Fibroblast of lung (primary cell): ENCODE measurements at regions not wholly inside any gene's neighbourhood (a gene's known extent, or its start where the extent isn't known, plus 50 kb on each side); places are given as distances from the start of the nearest gene placed in this dataset.
"Not testable (repeated sequence)": the region's sequence is repeated elsewhere in the genome, so short reads cannot be mapped to it uniquely, and the experiment has no call there.

Source experiments
- DNase-seq, 2 donors: peaks; one replicate each; pipeline versions ENCODE4 v3.0.0 to v3.0.0-alpha.2; 2010; ENCODE audit warnings: low read depth in 2 of 2
- H2AFZ ChIP-seq: 2 replicates; pipeline ENCODE4 v1.5.1; 2012; ENCODE audit warnings: low read length, control low read depth, inconsistent platforms
- H3K27ac ChIP-seq: 2 replicates; pipeline ENCODE4 v1.5.1; 2011; ENCODE audit warnings: low read length, control low read depth; ENCODE audit not compliant: insufficient read depth
- H3K27me3 ChIP-seq: 2 replicates; pipeline ENCODE4 v1.5.1; 2011; ENCODE audit warnings: mild to moderate bottlenecking, low read length; ENCODE audit not compliant: control insufficient read depth, insufficient read depth
- H3K36me3 ChIP-seq: 2 replicates; pipeline ENCODE4 v1.5.1; 2011; ENCODE audit warnings: low read length; ENCODE audit not compliant: control insufficient read depth, insufficient read depth
- H3K4me1 ChIP-seq: 2 replicates; pipeline ENCODE4 v1.5.1; 2011; ENCODE audit warnings: low read length; ENCODE audit not compliant: control insufficient read depth, insufficient read depth; ENCODE audit errors: extremely low read depth
- H3K4me2 ChIP-seq: 2 replicates; pipeline ENCODE4 v1.5.1; 2011; ENCODE audit warnings: low read length, control low read depth; ENCODE audit not compliant: insufficient read depth; ENCODE audit errors: extremely low read depth
- H3K4me3 ChIP-seq, 4 experiments: fragments of 200-600 bp in 1 of 4; sonication (generic) in 1 of 4; replicated peaks in 1 of 4; 2 replicates each; pipeline ENCODE4 v1.5.1; 2011 to 2016; ENCODE audit warnings: low read length in 4 of 4, low read depth in 3 of 4, mild to moderate bottlenecking in 3 of 4, control low read depth in 2 of 4, inconsistent platforms in 1 of 4, mixed read lengths in 1 of 4; ENCODE audit not compliant: insufficient read depth in 1 of 4; ENCODE audit errors: control extremely low read depth in 1 of 4
- H3K79me2 ChIP-seq: 2 replicates; pipeline ENCODE4 v1.5.1; 2012; ENCODE audit warnings: mild to moderate bottlenecking, low read length, inconsistent platforms; ENCODE audit not compliant: control insufficient read depth, insufficient read depth
- H3K9ac ChIP-seq: 2 replicates; pipeline ENCODE4 v1.5.1; 2011; ENCODE audit warnings: mild to moderate bottlenecking, low read length, control low read depth; ENCODE audit not compliant: insufficient read depth
- H3K9me3 ChIP-seq: 2 replicates; pipeline ENCODE4 v1.5.1; 2012; ENCODE audit warnings: low read depth, low read length; ENCODE audit not compliant: control insufficient read depth, insufficient read depth
- H4K20me1 ChIP-seq: 2 replicates; pipeline ENCODE4 v1.5.1; 2011; ENCODE audit warnings: low read length; ENCODE audit not compliant: control insufficient read depth, insufficient read depth; ENCODE audit errors: extremely low read depth
- EZH2 ChIP-seq: IDR thresholded peaks from 2 replicates; pipeline ENCODE4 v1.5.1; 2012; ENCODE audit warnings: low read length, control low read depth, mild to moderate bottlenecking; ENCODE audit errors: missing control alignments
- TF ChIP-seq, protein P1 (sequence below), 2 donors: IDR thresholded peaks in 1 of 2; conservative IDR thresholded peaks in 1 of 2; 1 replicate in 1 of 2; 2 replicates in 1 of 2; pipeline ENCODE4 v1.5.1; 2011 to 2012; ENCODE audit warnings: low read length in 2 of 2, control low read depth in 1 of 2, inconsistent platforms in 1 of 2, low read depth in 1 of 2, mild to moderate bottlenecking in 1 of 2

DNA sequence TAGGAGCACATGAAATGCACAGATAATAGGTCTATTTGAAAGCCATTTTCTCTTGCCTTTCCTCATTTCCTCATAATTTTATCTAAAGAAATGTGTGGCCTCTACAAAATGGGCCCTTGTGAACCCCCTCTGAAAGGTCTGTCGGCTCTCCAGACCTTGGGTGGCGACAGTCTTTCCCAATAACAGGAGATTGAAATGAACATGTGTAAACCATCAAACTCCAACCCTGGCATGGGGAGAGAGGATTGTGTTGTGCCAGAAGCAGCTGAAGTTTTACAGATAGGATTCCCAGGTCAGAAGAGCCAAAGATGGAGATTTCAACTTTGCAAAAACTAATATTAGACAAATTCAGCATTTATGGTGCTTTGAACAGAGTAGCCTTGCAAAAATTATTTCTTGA is 277.1 kb upstream of the ECI2 start:
- no peaks in the 10 kb centered on the region for H3K27me3 ChIP-seq
- no peaks in the 10 kb centered on the region for H3K9me3 ChIP-seq
- H3K4me3 ChIP-seq: no peak overlapping the region
- H3K36me3 ChIP-seq: no peaks in the 10 kb centered on the region
- H3K9ac ChIP-seq: no peak overlapping the region
- no peak overlapping the region for H3K4me2 ChIP-seq
- no peak overlapping the region for H2AFZ ChIP-seq
- H3K79me2 ChIP-seq: no peaks in the 10 kb centered on the region
- no peaks in the 10 kb centered on the region for H3K4me1 ChIP-seq
- peak in 1 of 2 donors; percentile 32 for DNase-seq
- no peak for TF ChIP-seq EZH2
- TF ChIP-seq, protein P1, sequence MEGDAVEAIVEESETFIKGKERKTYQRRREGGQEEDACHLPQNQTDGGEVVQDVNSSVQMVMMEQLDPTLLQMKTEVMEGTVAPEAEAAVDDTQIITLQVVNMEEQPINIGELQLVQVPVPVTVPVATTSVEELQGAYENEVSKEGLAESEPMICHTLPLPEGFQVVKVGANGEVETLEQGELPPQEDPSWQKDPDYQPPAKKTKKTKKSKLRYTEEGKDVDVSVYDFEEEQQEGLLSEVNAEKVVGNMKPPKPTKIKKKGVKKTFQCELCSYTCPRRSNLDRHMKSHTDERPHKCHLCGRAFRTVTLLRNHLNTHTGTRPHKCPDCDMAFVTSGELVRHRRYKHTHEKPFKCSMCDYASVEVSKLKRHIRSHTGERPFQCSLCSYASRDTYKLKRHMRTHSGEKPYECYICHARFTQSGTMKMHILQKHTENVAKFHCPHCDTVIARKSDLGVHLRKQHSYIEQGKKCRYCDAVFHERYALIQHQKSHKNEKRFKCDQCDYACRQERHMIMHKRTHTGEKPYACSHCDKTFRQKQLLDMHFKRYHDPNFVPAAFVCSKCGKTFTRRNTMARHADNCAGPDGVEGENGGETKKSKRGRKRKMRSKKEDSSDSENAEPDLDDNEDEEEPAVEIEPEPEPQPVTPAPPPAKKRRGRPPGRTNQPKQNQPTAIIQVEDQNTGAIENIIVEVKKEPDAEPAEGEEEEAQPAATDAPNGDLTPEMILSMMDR (conservative IDR thresholded peaks at IDR 0.05 in 1 of 2, IDR thresholded peaks at IDR 0.05 in 1 of 2; ENCODE audit: low read depth in 1 of 2, low read length in 2 of 2): no peak
- no peak overlapping the region for H3K27ac ChIP-seq
- no peaks in the 10 kb centered on the region for H4K20me1 ChIP-seq

DNA sequence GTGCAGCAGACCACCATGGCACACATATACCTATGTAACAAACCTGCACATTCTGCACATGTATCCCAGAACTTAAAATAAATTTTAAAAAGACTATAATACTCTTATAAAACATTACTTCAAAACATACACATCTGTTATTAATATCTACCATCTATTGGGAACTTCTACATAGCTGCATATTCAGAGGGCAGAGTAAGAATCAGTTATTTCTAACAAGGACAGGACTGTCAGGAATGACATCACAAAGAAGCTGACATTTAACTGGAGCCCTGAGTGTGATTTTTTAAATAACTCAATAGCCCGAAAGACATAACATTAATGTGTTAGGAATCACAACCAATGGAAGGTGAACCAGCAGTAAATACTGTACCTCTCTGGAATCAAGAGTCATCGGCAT is 276.7 kb upstream of the ECI2 start:
- TF ChIP-seq EZH2: no peak
- TF ChIP-seq, protein P1 (conservative IDR thresholded peaks at IDR 0.05 in 1 of 2, IDR thresholded peaks at IDR 0.05 in 1 of 2; ENCODE audit: low read depth in 1 of 2, low read length in 2 of 2): no peak
- H4K20me1 ChIP-seq: no peaks in the 10 kb centered on the region
- H2AFZ ChIP-seq: no peak overlapping the region

DNA sequence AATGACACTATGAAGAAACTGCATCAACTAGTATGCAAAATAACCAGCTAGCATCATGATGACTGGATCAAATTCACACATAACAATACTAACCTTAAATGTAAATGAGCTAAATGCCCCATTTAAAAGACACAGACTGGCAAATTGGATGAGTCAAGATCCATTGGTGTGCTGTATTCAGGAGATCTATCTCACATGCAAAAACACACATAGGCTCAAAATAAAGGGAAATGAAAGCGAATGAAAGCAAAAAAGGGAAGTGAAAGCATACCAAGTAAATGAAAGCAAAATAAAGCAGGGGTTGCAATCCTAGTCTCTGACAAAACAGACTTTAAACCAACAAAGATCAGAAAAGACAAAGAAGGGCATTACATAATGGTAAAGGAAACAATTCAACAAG is 272.3 kb upstream of the ECI2 start:
- not testable (repeated sequence) for H3K4me1 ChIP-seq, H4K20me1 ChIP-seq, H3K4me2 ChIP-seq, H3K4me3 ChIP-seq, DNase-seq, H3K9me3 ChIP-seq, H3K9ac ChIP-seq, H3K27ac ChIP-seq, H3K27me3 ChIP-seq, H3K79me2 ChIP-seq, H2AFZ ChIP-seq, H3K36me3 ChIP-seq

More for the DNA sequence above, 276.7 kb upstream of the ECI2 start:
- H3K9me3 ChIP-seq: no peaks in the 10 kb centered on the region
- no peak for DNase-seq
- H3K4me3 ChIP-seq: no peak overlapping the region
- no peaks in the 10 kb centered on the region for H3K79me2 ChIP-seq
- H3K9ac ChIP-seq: no peak overlapping the region
- H3K4me1 ChIP-seq: no peaks in the 10 kb centered on the region
- no peaks in the 10 kb centered on the region for H3K36me3 ChIP-seq
- no peak overlapping the region for H3K27ac ChIP-seq
- no peaks in the 10 kb centered on the region for H3K27me3 ChIP-seq
- H3K4me2 ChIP-seq: no peak overlapping the region
